HCT116 (cell line): ENCODE measurements at regions not wholly inside any gene's neighbourhood (a gene's known extent, or its start where the extent isn't known, plus 50 kb on each side); places are given as distances from the start of the nearest gene placed in this dataset.

Experiments
- CEBPB ChIP-seq: IDR thresholded peaks from 2 replicates; pipeline ENCODE4 v1.6.1; 2012; ENCODE audit warnings: low read depth
- EZH2 ChIP-seq: fragments of 200-600 bp; sonication (generic); IDR thresholded peaks from 2 replicates; pipeline ENCODE4 v1.6.1; 2017; ENCODE audit warnings: antibody characterized with exemption, mixed run types
- POLR2A ChIP-seq: IDR thresholded peaks from 2 replicates; pipeline ENCODE4 v1.7.0; 2011; ENCODE audit warnings: borderline replicate concordance; ENCODE audit not compliant: insufficient read depth, insufficient read length; ENCODE audit errors: extremely low read depth
- POLR2AphosphoS5 ChIP-seq: IDR thresholded peaks from 2 replicates; pipeline ENCODE4 v1.6.1; 2011; ENCODE audit warnings: mild to moderate bottlenecking, low read depth, low read length, moderate library complexity
- REST ChIP-seq: IDR thresholded peaks from 2 replicates; pipeline ENCODE4 v1.6.1; 2012; ENCODE audit warnings: low read depth
- TF ChIP-seq, protein P1 (sequence below), 3 experiments: fragments of 200-600 bp in 1 of 3; sonication (generic) in 1 of 3; IDR thresholded peaks in 2 of 3; conservative IDR thresholded peaks in 1 of 3; 2 replicates each; pipeline ENCODE4 v1.5.1; 2012 to 2017; ENCODE audit warnings: low read depth in 2 of 3, low read length in 2 of 3, antibody characterized with exemption in 1 of 3, borderline replicate concordance in 1 of 3, control low read depth in 1 of 3, mild to moderate bottlenecking in 1 of 3, mixed read lengths in 1 of 3, mixed run types in 1 of 3, moderate library complexity in 1 of 3; ENCODE audit not compliant: insufficient read depth in 1 of 3

GRCh38 chrX:131445955-131446354, 97.9 kb upstream of the OR13H1 start:
- TF ChIP-seq, protein P1, sequence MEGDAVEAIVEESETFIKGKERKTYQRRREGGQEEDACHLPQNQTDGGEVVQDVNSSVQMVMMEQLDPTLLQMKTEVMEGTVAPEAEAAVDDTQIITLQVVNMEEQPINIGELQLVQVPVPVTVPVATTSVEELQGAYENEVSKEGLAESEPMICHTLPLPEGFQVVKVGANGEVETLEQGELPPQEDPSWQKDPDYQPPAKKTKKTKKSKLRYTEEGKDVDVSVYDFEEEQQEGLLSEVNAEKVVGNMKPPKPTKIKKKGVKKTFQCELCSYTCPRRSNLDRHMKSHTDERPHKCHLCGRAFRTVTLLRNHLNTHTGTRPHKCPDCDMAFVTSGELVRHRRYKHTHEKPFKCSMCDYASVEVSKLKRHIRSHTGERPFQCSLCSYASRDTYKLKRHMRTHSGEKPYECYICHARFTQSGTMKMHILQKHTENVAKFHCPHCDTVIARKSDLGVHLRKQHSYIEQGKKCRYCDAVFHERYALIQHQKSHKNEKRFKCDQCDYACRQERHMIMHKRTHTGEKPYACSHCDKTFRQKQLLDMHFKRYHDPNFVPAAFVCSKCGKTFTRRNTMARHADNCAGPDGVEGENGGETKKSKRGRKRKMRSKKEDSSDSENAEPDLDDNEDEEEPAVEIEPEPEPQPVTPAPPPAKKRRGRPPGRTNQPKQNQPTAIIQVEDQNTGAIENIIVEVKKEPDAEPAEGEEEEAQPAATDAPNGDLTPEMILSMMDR (IDR thresholded peaks at IDR 0.05 in 2 of 3, conservative IDR thresholded peaks at IDR 0.05 in 1 of 3; ENCODE audit: borderline replicate concordance in 1 of 3, insufficient read depth in 1 of 3, low read depth in 2 of 3, low read length in 2 of 3): no peak
- no peak for TF ChIP-seq CEBPB
- no peak for TF ChIP-seq EZH2
- no peak for TF ChIP-seq POLR2AphosphoS5
- TF ChIP-seq POLR2A: no peak
- TF ChIP-seq REST: no peak
